NCI-H510A (cell line): ENCODE measurements at regions not wholly inside any gene's neighbourhood (a gene's known extent, or its start where the extent isn't known, plus 50 kb on each side); places are given as distances from the start of the nearest gene placed in this dataset.

Experiments used
- DNase-seq: peaks from one replicate; lab custom pipeline; 2025; lab: John Stamatoyannopoulos, UW

GRCh38 chr2:153105829-153106578 lies 372.6 kb downstream of the RPRM start:
- DNase-seq, result no peak

GRCh38 chr2:153101187-153101586 lies 377.4 kb downstream of the RPRM start:
- no peak for DNase-seq

GRCh38 chr2:153100151-153100550 lies 378.4 kb downstream of the RPRM start:
- DNase-seq, result no peak

- DNase-seq, result no peak
Observed at GRCh38 chr2:153098073-153098472, 379.7 kb downstream of the ARL6IP6 start.

- no peak for DNase-seq
Observed at GRCh38 chr2:153096272-153096671, 377.9 kb downstream of the ARL6IP6 start.

- DNase-seq, result no peak
Observed at GRCh38 chr2:153091344-153091743, 372.9 kb downstream of the ARL6IP6 start.

GRCh38 chr2:153079315-153079714 lies 360.9 kb downstream of the ARL6IP6 start:
- no peak for DNase-seq

GRCh38 chr2:153077311-153077710 lies 358.9 kb downstream of the ARL6IP6 start:
- no peak for DNase-seq

GRCh38 chr2:153074207-153074606 lies 355.8 kb downstream of the ARL6IP6 start:
- DNase-seq, result no peak

GRCh38 chr2:153072813-153073212 lies 354.4 kb downstream of the ARL6IP6 start:
- DNase-seq, result no peak

- DNase-seq, result no peak
Observed at GRCh38 chr2:153072077-153072476, 353.7 kb downstream of the ARL6IP6 start.

- DNase-seq, result no peak
Observed at GRCh38 chr2:153071090-153071489, 352.7 kb downstream of the ARL6IP6 start.

GRCh38 chr2:153068915-153069314 lies 350.5 kb downstream of the ARL6IP6 start:
- no peak for DNase-seq

- DNase-seq, result no peak
Observed at GRCh38 chr2:153068052-153068451, 349.6 kb downstream of the ARL6IP6 start.

- peak; percentile 17 for DNase-seq
Observed at GRCh38 chr2:153059338-153060052, 341.1 kb downstream of the ARL6IP6 start.

- no peak for DNase-seq
Observed at GRCh38 chr2:153057743-153058142, 339.3 kb downstream of the ARL6IP6 start.

- DNase-seq, result no peak
Observed at GRCh38 chr2:153055182-153055581, 336.8 kb downstream of the ARL6IP6 start.

GRCh38 chr2:153052807-153053559 lies 334.6 kb downstream of the ARL6IP6 start:
- no peak for DNase-seq

GRCh38 chr2:153047220-153047619 lies 328.8 kb downstream of the ARL6IP6 start:
- DNase-seq, result no peak

- no peak for DNase-seq
Observed at GRCh38 chr2:153043385-153043784, 325.0 kb downstream of the ARL6IP6 start.

GRCh38 chr2:153028626-153029025 lies 310.2 kb downstream of the ARL6IP6 start:
- no peak for DNase-seq

GRCh38 chr2:153027533-153027932 lies 309.1 kb downstream of the ARL6IP6 start:
- DNase-seq, result no peak

- DNase-seq, result no peak
Observed at GRCh38 chr2:153020201-153020600, 301.8 kb downstream of the ARL6IP6 start.
